Natural killer cell (primary cell): ENCODE measurements at regions not wholly inside any gene's neighbourhood (a gene's known extent, or its start where the extent isn't known, plus 50 kb on each side); places are given as distances from the start of the nearest gene placed in this dataset.

Experiments used
- ATAC-seq, 3 donors: fragments of 150-1000 bp in 2 of 3; fragments of 200-7000 bp in 1 of 3; cut with Tn5 transposase; 1 replicate in 1 of 3; 2 replicates in 2 of 3; pipeline ENCODE4 v1.10.0; 2021; ENCODE audit warnings: mild to moderate bottlenecking in 2 of 3, moderate library complexity in 2 of 3
- DNase-seq, 2 donors: peaks; one replicate each; pipeline versions ENCODE4 v3.0.0 to v3.0.0-alpha.2; 2013 to 2021; ENCODE audit warnings: mixed read lengths in 1 of 2
- H3K27ac ChIP-seq: one replicate; pipeline ENCODE4 v1.5.1; 2013; ENCODE audit warnings: mild to moderate bottlenecking, low read length
- H3K27me3 ChIP-seq: one replicate; pipeline ENCODE4 v1.6.1; 2013; ENCODE audit warnings: low read length; ENCODE audit not compliant: control insufficient read depth, insufficient read depth
- H3K36me3 ChIP-seq: one replicate; pipeline ENCODE4 v1.6.1; 2013; ENCODE audit warnings: low read length; ENCODE audit not compliant: control insufficient read depth, insufficient read depth
- H3K4me1 ChIP-seq: one replicate; pipeline ENCODE4 v1.6.1; 2013; ENCODE audit warnings: low read length; ENCODE audit not compliant: control insufficient read depth, insufficient read depth
- H3K4me3 ChIP-seq: one replicate; pipeline ENCODE4 v1.5.1; 2013; ENCODE audit warnings: low read length
- H3K9me3 ChIP-seq: one replicate; pipeline ENCODE4 v1.6.1; 2013; ENCODE audit warnings: low read length; ENCODE audit not compliant: control insufficient read depth, insufficient read depth
- H3K27ac Mint-ChIP-seq, 2 donors: one replicate each; pipeline ENCODE4 v1.8.0; 2022; ENCODE audit warnings: mild to moderate bottlenecking in 2 of 2, mixed read lengths in 2 of 2, moderate library complexity in 1 of 2
- H3K27me3 Mint-ChIP-seq, 2 donors: one replicate each; pipeline ENCODE4 v1.8.0; 2022; ENCODE audit warnings: low read depth in 2 of 2, mixed read lengths in 2 of 2
- H3K36me3 Mint-ChIP-seq: one replicate; pipeline ENCODE4 v1.8.0; 2022; ENCODE audit warnings: mixed read lengths
- H3K4me1 Mint-ChIP-seq, 2 donors: one replicate each; pipeline ENCODE4 v1.8.0; 2022; ENCODE audit warnings: mixed read lengths in 2 of 2
- H3K4me3 Mint-ChIP-seq: one replicate; pipeline ENCODE4 v1.8.0; 2022; ENCODE audit warnings: mild to moderate bottlenecking, moderate library complexity, mixed read lengths
- H3K9me3 Mint-ChIP-seq, 2 donors: one replicate each; pipeline ENCODE4 v1.8.0; 2022; ENCODE audit warnings: mixed read lengths in 2 of 2
- WGBS: methylation state at CpG from one replicate; pipeline ENCODE4 v1.1.7; 2013; ENCODE audit warnings: missing lambda C conversion rate; ENCODE audit not compliant: insufficient coverage; 5-methylcytosine and 5-hydroxymethylcytosine counted together
- intact Hi-C: fragments of 100-400 bp; cut with micrococcal nuclease; formaldehyde crosslinking; loops from one replicate; pipeline ENCODE4 v1.14.2; 2022
- TF ChIP-seq, protein P1 (sequence below): fragments of 200-600 bp; IDR thresholded peaks from one replicate; pipeline ENCODE4 v1.8.0; 2022; ENCODE audit warnings: antibody characterized with exemption

DNA sequence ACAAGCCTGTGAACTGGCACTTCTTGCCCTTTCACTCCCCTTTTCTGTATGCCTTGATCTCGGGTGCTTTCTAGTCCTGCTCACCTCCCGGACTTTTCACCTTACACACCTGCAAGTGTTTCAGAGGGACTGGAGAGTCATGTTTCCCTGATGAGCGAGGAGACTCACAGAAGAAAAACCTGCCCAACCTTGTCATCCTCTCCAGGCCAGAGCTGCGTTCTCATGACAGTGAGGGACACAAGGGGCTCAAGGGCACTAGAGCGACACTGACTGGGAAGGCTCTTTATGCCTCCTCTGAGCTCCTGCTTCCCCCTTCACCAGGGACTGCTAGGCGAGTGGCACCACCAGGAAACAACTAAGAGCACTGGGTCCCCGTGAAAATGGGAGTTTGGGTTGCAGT, 376.9 kb upstream of the RPS23 start:
- no peaks in the 10 kb centered on the region for H3K9me3 ChIP-seq
- H3K27me3 ChIP-seq: no peaks in the 10 kb centered on the region
- Mint-ChIP-seq H3K4me3 (no peak overlapping the region), H3K9me3 (no peaks in the 10 kb centered on the region), H3K36me3 (no peaks in the 10 kb centered on the region), H3K27ac (no peak overlapping the region), H3K27me3 (peaks cover 2 to 8% of the 10 kb centered on the region in 2 donors), H3K4me1 (peaks cover 10 to 17% of the 10 kb centered on the region in 2 donors)
- ATAC-seq (no peak), DNase-seq (no peak)
- H3K4me1 ChIP-seq: peaks cover 4% of the 10 kb centered on the region
- intact Hi-C loops: no loop called here
- no peaks in the 10 kb centered on the region for H3K36me3 ChIP-seq
- TF ChIP-seq, protein P1, sequence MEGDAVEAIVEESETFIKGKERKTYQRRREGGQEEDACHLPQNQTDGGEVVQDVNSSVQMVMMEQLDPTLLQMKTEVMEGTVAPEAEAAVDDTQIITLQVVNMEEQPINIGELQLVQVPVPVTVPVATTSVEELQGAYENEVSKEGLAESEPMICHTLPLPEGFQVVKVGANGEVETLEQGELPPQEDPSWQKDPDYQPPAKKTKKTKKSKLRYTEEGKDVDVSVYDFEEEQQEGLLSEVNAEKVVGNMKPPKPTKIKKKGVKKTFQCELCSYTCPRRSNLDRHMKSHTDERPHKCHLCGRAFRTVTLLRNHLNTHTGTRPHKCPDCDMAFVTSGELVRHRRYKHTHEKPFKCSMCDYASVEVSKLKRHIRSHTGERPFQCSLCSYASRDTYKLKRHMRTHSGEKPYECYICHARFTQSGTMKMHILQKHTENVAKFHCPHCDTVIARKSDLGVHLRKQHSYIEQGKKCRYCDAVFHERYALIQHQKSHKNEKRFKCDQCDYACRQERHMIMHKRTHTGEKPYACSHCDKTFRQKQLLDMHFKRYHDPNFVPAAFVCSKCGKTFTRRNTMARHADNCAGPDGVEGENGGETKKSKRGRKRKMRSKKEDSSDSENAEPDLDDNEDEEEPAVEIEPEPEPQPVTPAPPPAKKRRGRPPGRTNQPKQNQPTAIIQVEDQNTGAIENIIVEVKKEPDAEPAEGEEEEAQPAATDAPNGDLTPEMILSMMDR: no peak
- H3K4me3 ChIP-seq: no peak overlapping the region
- no peak overlapping the region for H3K27ac ChIP-seq
- 75% methylated on average over 7 of the region's 7 CpGs for WGBS

DNA sequence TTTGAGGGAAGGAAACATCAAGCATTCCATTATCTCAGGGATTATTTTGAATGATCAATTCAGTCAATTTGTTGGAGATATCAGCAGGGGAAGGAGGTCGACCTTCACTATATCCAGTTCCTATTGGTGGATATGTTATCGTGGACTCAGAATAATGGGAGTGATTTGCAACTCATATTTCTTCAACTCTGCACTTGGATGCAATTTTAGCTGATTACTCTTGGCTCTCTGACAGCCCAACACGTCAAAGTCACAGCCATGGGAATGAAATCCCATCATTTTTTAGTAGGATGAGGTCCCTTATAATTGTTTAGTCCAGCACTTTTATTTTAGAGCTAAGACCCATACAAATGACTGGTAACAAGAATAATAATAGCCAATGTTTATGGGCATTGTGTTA, 371.8 kb upstream of the RPS23 start:
- Mint-ChIP-seq H3K9me3 (no peaks in the 10 kb centered on the region), H3K36me3 (no peaks in the 10 kb centered on the region), H3K4me3 (no peak overlapping the region), H3K27me3 (peaks cover 2 to 8% of the 10 kb centered on the region in 2 donors), H3K4me1 (no peaks in the 10 kb centered on the region), H3K27ac (no peak overlapping the region)
- Histone ChIP-seq H3K27me3 (no peaks in the 10 kb centered on the region), H3K9me3 (no peaks in the 10 kb centered on the region), H3K4me3 (no peak overlapping the region), H3K27ac (no peak overlapping the region), H3K36me3 (no peaks in the 10 kb centered on the region), H3K4me1 (no peaks in the 10 kb centered on the region)
- WGBS: 73% methylated on average over 2 of the region's 3 CpGs
- ATAC-seq (no peak), DNase-seq (no peak)
- intact Hi-C loops: no loop called here
- TF ChIP-seq, protein P1: no peak

DNA sequence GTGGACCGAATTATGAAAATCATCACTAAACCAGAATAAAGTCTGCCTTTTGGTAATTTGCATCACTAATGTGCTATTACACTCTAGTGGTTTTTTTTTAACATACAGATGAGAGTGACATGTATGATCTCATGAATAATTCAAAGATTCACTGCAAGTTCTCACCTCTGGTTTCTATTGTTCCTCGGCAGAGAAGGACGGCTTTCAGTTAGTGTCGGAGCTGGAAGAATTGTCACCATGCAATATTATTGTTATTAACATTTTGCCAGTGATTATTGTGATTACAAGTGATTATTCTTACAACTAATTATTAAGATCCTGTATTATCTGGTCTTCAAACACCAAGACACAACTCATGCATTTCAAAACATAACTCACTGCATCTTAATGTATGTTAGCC, 366.6 kb upstream of the RPS23 start:
- Histone ChIP-seq H3K27me3 (no peaks in the 10 kb centered on the region), H3K27ac (no peak overlapping the region), H3K36me3 (no peaks in the 10 kb centered on the region), H3K4me1 (no peaks in the 10 kb centered on the region), H3K9me3 (no peaks in the 10 kb centered on the region), H3K4me3 (no peak overlapping the region)
- ATAC-seq: no peak
- H3K36me3 Mint-ChIP-seq: no peaks in the 10 kb centered on the region
- no peak for DNase-seq
- TF ChIP-seq, protein P1: no peak
- H3K27me3 Mint-ChIP-seq: no peaks in the 10 kb centered on the region
- no peak overlapping the region for H3K4me3 Mint-ChIP-seq
- no peaks in the 10 kb centered on the region for H3K9me3 Mint-ChIP-seq
- no peak overlapping the region for H3K27ac Mint-ChIP-seq
- intact Hi-C loops: no loop called here
- H3K4me1 Mint-ChIP-seq: peaks cover 4 to 7% of the 10 kb centered on the region in 2 donors
- WGBS: 89% methylated on average over 4 of the region's 4 CpGs

DNA sequence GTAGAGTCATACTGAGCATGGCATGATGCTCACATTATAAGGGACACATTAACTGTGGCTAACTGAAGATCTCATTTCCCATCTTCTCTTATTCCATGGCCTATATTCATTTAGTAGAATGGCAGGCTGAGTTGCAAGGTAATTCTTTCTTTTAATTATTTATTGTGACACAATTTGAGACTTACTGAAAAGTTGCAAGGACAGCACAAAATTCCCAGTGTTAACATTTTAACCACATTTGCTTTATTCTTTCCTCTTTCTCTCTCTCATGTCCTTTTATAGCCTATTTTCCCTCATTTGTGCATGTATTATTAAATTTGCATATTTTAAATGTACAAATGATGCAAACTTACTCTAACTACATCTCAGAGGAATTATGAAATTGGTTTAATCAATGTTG, 366.1 kb upstream of the RPS23 start:
- ATAC-seq: no peak
- intact Hi-C loops: no loop called here
- Mint-ChIP-seq H3K27ac (no peak overlapping the region), H3K9me3 (no peaks in the 10 kb centered on the region), H3K4me1 (peaks cover 4 to 7% of the 10 kb centered on the region in 2 donors), H3K4me3 (no peak overlapping the region), H3K27me3 (no peaks in the 10 kb centered on the region), H3K36me3 (no peaks in the 10 kb centered on the region)
- no peaks in the 10 kb centered on the region for H3K4me1 ChIP-seq
- DNase-seq: no peak
- H3K27me3 ChIP-seq: no peaks in the 10 kb centered on the region
- H3K9me3 ChIP-seq: no peaks in the 10 kb centered on the region
- TF ChIP-seq, protein P1: no peak
- no peak overlapping the region for H3K4me3 ChIP-seq
- H3K36me3 ChIP-seq: no peaks in the 10 kb centered on the region
- no peak overlapping the region for H3K27ac ChIP-seq
